Right atrium auricular region (tissue), 2 donors: ENCODE measurements at regions not wholly inside any gene's neighbourhood (a gene's known extent, or its start where the extent isn't known, plus 50 kb on each side); places are given as distances from the start of the nearest gene placed in this dataset.

Experiments
- DNase-seq: peaks from one replicate; pipeline ENCODE4 v3.0.0-alpha.2; 2019; ENCODE audit warnings: low spot score
- H3K27ac ChIP-seq, 2 donors: fragments of 200-600 bp; sonication (generic); 1 replicate in 1 of 2; 2 replicates in 1 of 2; pipeline ENCODE4 v1.5.1; 2016 to 2019
- H3K27me3 ChIP-seq, 2 donors: fragments of 200-600 bp; sonication (generic); one replicate each; pipeline versions ENCODE4 v1.5.1 to v1.6.0; 2017 to 2019
- H3K36me3 ChIP-seq: fragments of 200-600 bp; sonication (generic); one replicate; pipeline ENCODE4 v1.5.1; 2016
- H3K4me1 ChIP-seq, 2 donors: fragments of 200-600 bp; sonication (generic); one replicate each; pipeline versions ENCODE4 v1.5.1 to v1.6.0; 2017 to 2019
- H3K4me3 ChIP-seq, 2 donors: fragments of 200-600 bp; sonication (generic); 1 replicate in 1 of 2; 2 replicates in 1 of 2; pipeline ENCODE4 v1.5.1; 2017 to 2019; ENCODE audit warnings: mild to moderate bottlenecking in 1 of 2, moderate library complexity in 1 of 2
- H3K9me3 ChIP-seq, 2 donors: fragments of 200-600 bp; sonication (generic); one replicate each; pipeline ENCODE4 v1.5.1; 2019
- TF ChIP-seq, protein P1 (sequence below), 2 donors: fragments of 200-600 bp; sonication (generic); IDR thresholded peaks; one replicate each; pipeline ENCODE4 v1.5.1; 2019; ENCODE audit warnings: antibody characterized with exemption in 2 of 2

DNA sequence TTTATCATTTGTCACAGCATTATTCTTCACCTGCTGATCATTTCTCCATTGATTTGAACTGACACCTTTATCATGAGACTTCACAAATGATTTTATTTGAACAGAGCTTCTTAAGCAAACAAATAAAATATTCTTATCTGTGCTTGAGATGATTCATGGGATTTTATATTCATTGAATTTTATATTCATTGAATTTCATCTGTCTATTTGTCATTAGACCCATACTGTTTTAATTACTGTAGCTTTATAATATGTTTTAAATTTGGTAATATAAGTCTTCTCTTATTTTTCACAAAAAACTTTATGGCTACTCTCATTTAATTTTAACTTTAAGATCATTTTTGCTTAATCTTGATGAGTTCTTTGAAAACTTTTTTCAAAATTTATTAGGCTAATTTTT is 777.4 kb upstream of the TBX3 start:
- TF ChIP-seq, protein P1, sequence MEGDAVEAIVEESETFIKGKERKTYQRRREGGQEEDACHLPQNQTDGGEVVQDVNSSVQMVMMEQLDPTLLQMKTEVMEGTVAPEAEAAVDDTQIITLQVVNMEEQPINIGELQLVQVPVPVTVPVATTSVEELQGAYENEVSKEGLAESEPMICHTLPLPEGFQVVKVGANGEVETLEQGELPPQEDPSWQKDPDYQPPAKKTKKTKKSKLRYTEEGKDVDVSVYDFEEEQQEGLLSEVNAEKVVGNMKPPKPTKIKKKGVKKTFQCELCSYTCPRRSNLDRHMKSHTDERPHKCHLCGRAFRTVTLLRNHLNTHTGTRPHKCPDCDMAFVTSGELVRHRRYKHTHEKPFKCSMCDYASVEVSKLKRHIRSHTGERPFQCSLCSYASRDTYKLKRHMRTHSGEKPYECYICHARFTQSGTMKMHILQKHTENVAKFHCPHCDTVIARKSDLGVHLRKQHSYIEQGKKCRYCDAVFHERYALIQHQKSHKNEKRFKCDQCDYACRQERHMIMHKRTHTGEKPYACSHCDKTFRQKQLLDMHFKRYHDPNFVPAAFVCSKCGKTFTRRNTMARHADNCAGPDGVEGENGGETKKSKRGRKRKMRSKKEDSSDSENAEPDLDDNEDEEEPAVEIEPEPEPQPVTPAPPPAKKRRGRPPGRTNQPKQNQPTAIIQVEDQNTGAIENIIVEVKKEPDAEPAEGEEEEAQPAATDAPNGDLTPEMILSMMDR (IDR thresholded peaks at IDR 0.05) = no peak

DNA sequence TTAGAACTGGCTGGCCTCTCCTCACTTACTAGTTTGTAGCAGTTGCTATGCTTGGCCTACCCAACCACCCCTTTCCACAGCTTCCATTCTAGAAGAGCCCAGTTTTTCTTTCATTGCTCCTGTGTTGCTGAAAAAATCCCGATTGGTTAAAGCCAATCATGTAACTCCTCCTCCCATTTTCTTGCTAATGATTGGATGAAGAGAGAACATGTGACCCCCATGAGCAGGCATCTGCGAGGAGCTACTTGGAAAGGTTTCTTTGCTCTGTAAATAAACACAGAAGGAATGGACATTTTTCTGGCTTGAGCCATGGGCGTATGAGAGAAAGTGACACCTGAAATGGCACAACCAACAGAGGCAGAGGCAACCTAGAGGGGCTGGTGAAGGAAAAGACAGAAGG is 773.8 kb upstream of the TBX3 start:
- TF ChIP-seq, protein P1 (IDR thresholded peaks at IDR 0.05) = no peak
- no peaks in the 10 kb centered on the region for H3K36me3 ChIP-seq
- no peak for DNase-seq
- H3K27ac ChIP-seq = no peak overlapping the region
- H3K4me1 ChIP-seq = no peaks in the 10 kb centered on the region
- H3K27me3 ChIP-seq = no peaks in the 10 kb centered on the region
- no peak overlapping the region for H3K4me3 ChIP-seq
- H3K9me3 ChIP-seq = peaks cover 0 to 14% of the 10 kb centered on the region in 2 donors

More for the DNA sequence above, 777.4 kb upstream of the TBX3 start:
- H3K4me3 ChIP-seq = no peak overlapping the region
- H3K36me3 ChIP-seq = no peaks in the 10 kb centered on the region
- peaks cover 3 to 14% of the 10 kb centered on the region in 2 donors for H3K9me3 ChIP-seq
- H3K4me1 ChIP-seq = no peaks in the 10 kb centered on the region
- no peaks in the 10 kb centered on the region for H3K27me3 ChIP-seq
- H3K27ac ChIP-seq = no peak overlapping the region
- no peak for DNase-seq

DNA sequence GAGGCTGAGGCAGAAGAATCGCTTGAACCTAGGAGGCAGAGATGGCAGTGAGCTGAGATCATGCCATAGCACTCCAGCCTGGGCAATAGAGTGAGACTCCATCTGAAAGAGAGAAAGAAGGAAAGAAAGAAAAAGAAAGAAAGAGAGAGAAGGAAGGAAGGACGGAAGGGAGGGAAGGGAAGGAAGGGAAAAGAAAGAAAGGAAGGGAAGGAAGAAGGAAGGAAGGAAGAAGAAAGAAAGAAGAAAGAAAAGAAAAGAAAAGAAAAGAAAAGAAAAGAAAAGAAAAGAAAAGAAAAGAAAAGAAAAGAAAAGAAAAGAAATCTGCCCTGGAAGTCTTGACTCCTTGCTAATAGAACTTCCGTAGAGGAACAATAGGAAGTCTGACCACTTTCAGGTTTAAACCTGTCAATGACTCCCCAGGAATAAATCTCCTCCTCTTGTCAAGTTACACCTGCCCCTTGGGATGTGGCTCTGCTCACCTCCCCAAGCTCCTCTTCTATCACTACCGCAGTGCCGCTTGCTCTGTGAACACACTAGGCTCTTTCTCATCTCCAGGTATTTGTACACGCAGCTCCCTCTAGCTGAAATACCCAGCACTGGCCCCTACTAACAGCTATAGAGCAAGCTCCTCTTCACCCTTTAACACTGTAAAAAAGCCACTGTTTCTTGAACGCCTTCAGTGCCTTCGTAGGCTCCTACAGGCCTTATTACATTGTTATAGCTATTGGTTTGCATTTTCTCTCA is 773.1 kb upstream of the TBX3 start:
- TF ChIP-seq, protein P1 (IDR thresholded peaks at IDR 0.05) = peak in 1 of 2 donors; percentile 40
- H3K27ac ChIP-seq = no peak overlapping the region
- H3K4me1 ChIP-seq = no peaks in the 10 kb centered on the region
- no peak for DNase-seq
- no peaks in the 10 kb centered on the region for H3K36me3 ChIP-seq
- no peaks in the 10 kb centered on the region for H3K27me3 ChIP-seq
- H3K9me3 ChIP-seq = peaks cover 0 to 14% of the 10 kb centered on the region in 2 donors
- no peak overlapping the region for H3K4me3 ChIP-seq

DNA sequence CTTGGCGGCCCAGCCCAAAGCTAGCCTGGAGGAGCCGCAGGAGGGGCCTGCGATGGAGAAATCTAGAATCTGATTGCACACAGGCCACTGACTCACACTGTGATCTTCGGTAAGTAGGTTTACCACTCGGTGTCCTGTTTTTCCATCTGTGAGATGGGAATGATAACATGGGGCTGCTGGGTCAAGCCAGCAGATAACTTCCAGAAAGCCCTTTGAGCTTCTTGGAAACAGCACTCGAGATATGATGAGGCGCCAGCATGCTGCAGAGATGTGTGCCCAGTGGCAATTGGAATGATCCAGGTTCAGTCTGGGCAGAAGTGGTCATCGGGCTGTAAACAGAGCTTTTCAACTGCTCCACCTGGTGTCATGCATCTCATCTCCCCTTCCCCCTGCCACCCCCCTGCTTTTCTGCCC is 771.3 kb upstream of the TBX3 start:
- H3K9me3 ChIP-seq = peaks cover 0 to 3% of the 10 kb centered on the region in 2 donors
- TF ChIP-seq, protein P1 (IDR thresholded peaks at IDR 0.05) = no peak
- no peak for DNase-seq
- H3K36me3 ChIP-seq = no peaks in the 10 kb centered on the region
- no peak overlapping the region for H3K27ac ChIP-seq
- H3K4me3 ChIP-seq = no peak overlapping the region
- H3K27me3 ChIP-seq = no peaks in the 10 kb centered on the region
- peaks cover 0 to 7% of the 10 kb centered on the region in 2 donors for H3K4me1 ChIP-seq

DNA sequence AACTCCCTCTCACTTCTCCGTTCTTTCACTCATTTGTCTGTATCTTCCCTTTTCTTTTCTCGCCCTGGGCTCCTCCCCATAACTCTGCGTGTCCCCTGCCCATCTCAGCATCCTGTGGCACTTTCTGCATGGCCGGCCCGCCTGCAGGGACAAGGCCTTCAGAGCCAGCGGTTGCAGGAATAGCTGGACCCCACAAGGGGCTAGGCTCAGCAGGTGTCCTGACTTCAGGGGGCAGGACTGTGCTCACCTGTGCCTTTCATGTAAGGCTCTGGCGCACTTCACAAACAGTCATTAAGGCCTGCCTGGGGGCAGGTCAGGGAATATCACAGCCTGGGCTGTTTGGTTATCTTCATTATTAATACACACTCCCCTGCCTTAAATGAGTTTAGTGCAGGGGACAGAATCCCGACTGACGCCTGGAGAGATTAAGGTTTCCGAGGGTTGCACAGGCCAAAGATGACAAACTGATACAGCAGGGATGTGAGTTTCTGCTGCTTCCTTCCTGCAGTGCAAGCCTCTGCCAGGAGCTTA is 768.8 kb upstream of the TBX3 start:
- TF ChIP-seq, protein P1 (IDR thresholded peaks at IDR 0.05) = no peak
- Histone ChIP-seq H3K27me3 (no peaks in the 10 kb centered on the region), H3K4me1 (peaks cover 0 to 7% of the 10 kb centered on the region in 2 donors), H3K4me3 (no peak overlapping the region), H3K9me3 (no peaks in the 10 kb centered on the region), H3K36me3 (no peaks in the 10 kb centered on the region), H3K27ac (no peak overlapping the region)
- no peak for DNase-seq
